ENCODE measurements at regions not wholly inside any gene's neighbourhood (a gene's known extent, or its start where the extent isn't known, plus 50 kb on each side); places are given as distances from the start of the nearest gene placed in this dataset.

DNA sequence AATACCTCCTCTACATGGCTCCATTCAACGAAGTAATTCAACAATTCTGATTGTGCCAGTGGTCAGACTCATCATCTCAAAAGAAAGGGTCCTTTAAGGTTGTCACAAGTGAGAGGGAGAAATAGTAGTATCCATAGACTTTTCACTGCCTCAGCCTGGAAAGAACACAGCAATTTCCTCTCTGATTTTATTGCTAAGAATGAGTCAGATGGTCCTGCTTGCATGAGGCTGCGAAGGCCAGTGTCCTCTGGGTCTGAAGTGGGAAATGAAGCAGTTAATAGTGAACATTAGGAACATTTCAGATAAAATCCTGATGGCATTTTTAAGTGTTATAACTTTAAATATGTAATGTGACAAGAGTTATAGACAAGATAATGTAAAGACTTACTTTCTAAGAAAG, 979.0 kb downstream of the EFNA5 start:
- TF ChIP-seq CTCF (conservative IDR thresholded peaks at IDR 0.05) (no peak), ZFX (IDR thresholded peaks at IDR 0.05) (no peak)
